22Rv1 (cell line): ENCODE measurements at regions not wholly inside any gene's neighbourhood (a gene's known extent, or its start where the extent isn't known, plus 50 kb on each side); places are given as distances from the start of the nearest gene placed in this dataset.

Experiments
- CTCF ChIP-seq: fragments of 450-650 bp; IDR thresholded peaks from 2 replicates; pipeline ENCODE4 v1.5.1; 2017; ENCODE audit warnings: mild to moderate bottlenecking
- ZFX ChIP-seq: fragments of 450-650 bp; IDR thresholded peaks from 2 replicates; pipeline ENCODE4 v1.6.1; 2017; ENCODE audit warnings: antibody characterized with exemption, borderline replicate concordance

GRCh38 chr12:113591480-113591974, 119.9 kb upstream of the LHX5 start:
- 0 out of 2 replicates have a peak, but pooled peaks have one; percentile 12 for TF ChIP-seq CTCF
- TF ChIP-seq ZFX: no peak
